ENCODE measurements at regions not wholly inside any gene's neighbourhood (a gene's known extent, or its start where the extent isn't known, plus 50 kb on each side); places are given as distances from the start of the nearest gene placed in this dataset.

GRCh38 chr11:37687130-37687529, 1089.1 kb upstream of the RAG2 start:
- no peak for DNase-seq (ENCODE audit: low spot score)
- Histone ChIP-seq H3K36me3 (ENCODE audit: insufficient read depth, low read length) (no peaks in the 10 kb centered on the region), H3K4me2 (ENCODE audit: low read length) (no peak overlapping the region), H3K79me2 (ENCODE audit: insufficient read depth, low read depth, low read length) (no peaks in the 10 kb centered on the region), H2AFZ (ENCODE audit: low read length) (no peak overlapping the region), H3K4me3 (ENCODE audit: low read depth, low read length, poor library complexity, severe bottlenecking) (no peak overlapping the region), H3K4me1 (ENCODE audit: insufficient read depth, low read length, poor library complexity, severe bottlenecking) (no peaks in the 10 kb centered on the region), H3K9me2 (ENCODE audit: insufficient read depth, low read length) (no peaks in the 10 kb centered on the region), H4K20me1 (ENCODE audit: insufficient read depth, low read length) (no peaks in the 10 kb centered on the region), H3K9me3 (ENCODE audit: low read length) (no peaks in the 10 kb centered on the region; the same call in 1 of the 2 replicates), H3K27ac (ENCODE audit: low read depth, low read length, poor library complexity, severe bottlenecking) (no peak overlapping the region)
- ChIA-PET POLR2A (no interaction called here), CTCF (ENCODE audit: unreplicated experiment) (no interaction called here)
- no TSS peak for BruUV-seq (replicated peaks)
- TF ChIP-seq EZH2phosphoT487 (IDR thresholded peaks at IDR 0.05; ENCODE audit: borderline replicate concordance, low read depth, low read length), result no peak
- no peak for TF ChIP-seq CTCF (conservative IDR thresholded peaks at IDR 0.05; ENCODE audit: low read length)
- intact Hi-C loops (cut with micrococcal nuclease; ENCODE audit: unreplicated experiment), result no loop called here

GRCh38 chr11:37671321-37671720, 1073.3 kb upstream of the RAG2 start:
- Histone ChIP-seq H3K79me2 (ENCODE audit: insufficient read depth, low read depth, low read length) (no peaks in the 10 kb centered on the region), H3K9me3 (ENCODE audit: low read length) (no peaks in the 10 kb centered on the region; the same call in 1 of the 2 replicates), H3K4me3 (ENCODE audit: low read depth, low read length, poor library complexity, severe bottlenecking) (no peak overlapping the region), H2AFZ (ENCODE audit: low read length) (no peak overlapping the region), H3K9me2 (ENCODE audit: insufficient read depth, low read length) (no peaks in the 10 kb centered on the region), H3K4me2 (ENCODE audit: low read length) (no peak overlapping the region), H3K4me1 (ENCODE audit: insufficient read depth, low read length, poor library complexity, severe bottlenecking) (no peaks in the 10 kb centered on the region), H3K27ac (ENCODE audit: low read depth, low read length, poor library complexity, severe bottlenecking) (no peak overlapping the region), H3K36me3 (ENCODE audit: insufficient read depth, low read length) (no peaks in the 10 kb centered on the region), H4K20me1 (ENCODE audit: insufficient read depth, low read length) (no peaks in the 10 kb centered on the region)
- ChIA-PET POLR2A (no interaction called here), CTCF (ENCODE audit: unreplicated experiment) (no interaction called here)
- DNase-seq (ENCODE audit: low spot score), result no peak
- TF ChIP-seq CTCF (conservative IDR thresholded peaks at IDR 0.05; ENCODE audit: low read length) (no peak), EZH2phosphoT487 (IDR thresholded peaks at IDR 0.05; ENCODE audit: borderline replicate concordance, low read depth, low read length) (no peak)
- BruUV-seq (replicated peaks), result no TSS peak
- intact Hi-C loops (cut with micrococcal nuclease; ENCODE audit: unreplicated experiment), result no loop called here

GRCh38 chr11:37666960-37667359, 1068.9 kb upstream of the RAG2 start:
- DNase-seq (ENCODE audit: low spot score), result no peak
- no peaks in the 10 kb centered on the region for H3K9me2 ChIP-seq (ENCODE audit: insufficient read depth, low read length)
- H3K79me2 ChIP-seq (ENCODE audit: insufficient read depth, low read depth, low read length), result no peaks in the 10 kb centered on the region
- H3K4me2 ChIP-seq (ENCODE audit: low read length), result no peak overlapping the region
- H3K9me3 ChIP-seq (ENCODE audit: low read length), result no peaks in the 10 kb centered on the region
- intact Hi-C loops (cut with micrococcal nuclease; ENCODE audit: unreplicated experiment), result no loop called here
- H3K4me3 ChIP-seq (ENCODE audit: low read depth, low read length, poor library complexity, severe bottlenecking), result no peak overlapping the region
- no peak for TF ChIP-seq CTCF (conservative IDR thresholded peaks at IDR 0.05; ENCODE audit: low read length)
- no peak for TF ChIP-seq EZH2phosphoT487 (IDR thresholded peaks at IDR 0.05; ENCODE audit: borderline replicate concordance, low read depth, low read length)
- H3K4me1 ChIP-seq (ENCODE audit: insufficient read depth, low read length, poor library complexity, severe bottlenecking), result no peaks in the 10 kb centered on the region
- H2AFZ ChIP-seq (ENCODE audit: low read length), result no peak overlapping the region
- BruUV-seq (replicated peaks), result no TSS peak
- H3K36me3 ChIP-seq (ENCODE audit: insufficient read depth, low read length), result no peaks in the 10 kb centered on the region
- H3K27ac ChIP-seq (ENCODE audit: low read depth, low read length, poor library complexity, severe bottlenecking), result no peak overlapping the region
- H4K20me1 ChIP-seq (ENCODE audit: insufficient read depth, low read length), result no peaks in the 10 kb centered on the region
- ChIA-PET POLR2A (no interaction called here), CTCF (ENCODE audit: unreplicated experiment) (no interaction called here)

All from OCI-LY7 (cell line).